ENCODE measurements at regions not wholly inside any gene's neighbourhood (a gene's known extent, or its start where the extent isn't known, plus 50 kb on each side); places are given as distances from the start of the nearest gene placed in this dataset.
A peak's percentile ranks its signal among the peaks of the same experiment; 100 is the strongest.

- H3K27ac ChIP-seq (ENCODE audit: low read depth, low read length) = no peak overlapping the region
- 82% methylated on average over 4 of the region's 7 CpGs for WGBS (ENCODE audit: insufficient coverage)
Measured at GRCh38 chr2:12884713-12885282, 168.1 kb downstream of the TRIB2 start.

GRCh38 chr2:12890066-12890465 is 173.3 kb downstream of the TRIB2 start:
- Histone ChIP-seq H3K27ac (ENCODE audit: low read depth, low read length) (no peak overlapping the region), H3K36me3 (ENCODE audit: control insufficient read depth, insufficient read depth, low read length) (no peaks in the 10 kb centered on the region), H3K9me3 (ENCODE audit: control insufficient read depth, insufficient read depth, low read length) (no peaks in the 10 kb centered on the region), H3K4me3 (ENCODE audit: low read depth, low read length) (no peak overlapping the region), H3K4me1 (ENCODE audit: control insufficient read depth, insufficient read depth, low read length) (no peaks in the 10 kb centered on the region), H3K27me3 (ENCODE audit: control insufficient read depth, insufficient read depth, low read length) (peaks cover 3% of the 10 kb centered on the region)
- DNase-seq (ENCODE audit: low read depth in 4 of 6, low spot score in 6 of 6) = no peak
- 91% methylated on average over 3 of the region's 4 CpGs for WGBS (ENCODE audit: insufficient coverage)

More at GRCh38 chr2:12884713-12885282, 168.1 kb downstream of the TRIB2 start:
- peak in 1 of 6 donors; percentile 7 for DNase-seq (ENCODE audit: low read depth in 4 of 6, low spot score in 6 of 6)
- Histone ChIP-seq H3K36me3 (ENCODE audit: control insufficient read depth, insufficient read depth, low read length) (no peaks in the 10 kb centered on the region), H3K4me1 (ENCODE audit: control insufficient read depth, insufficient read depth, low read length) (no peaks in the 10 kb centered on the region), H3K27me3 (ENCODE audit: control insufficient read depth, insufficient read depth, low read length) (no peaks in the 10 kb centered on the region), H3K9me3 (ENCODE audit: control insufficient read depth, insufficient read depth, low read length) (no peaks in the 10 kb centered on the region), H3K4me3 (ENCODE audit: low read depth, low read length) (no peak overlapping the region)

DNA sequence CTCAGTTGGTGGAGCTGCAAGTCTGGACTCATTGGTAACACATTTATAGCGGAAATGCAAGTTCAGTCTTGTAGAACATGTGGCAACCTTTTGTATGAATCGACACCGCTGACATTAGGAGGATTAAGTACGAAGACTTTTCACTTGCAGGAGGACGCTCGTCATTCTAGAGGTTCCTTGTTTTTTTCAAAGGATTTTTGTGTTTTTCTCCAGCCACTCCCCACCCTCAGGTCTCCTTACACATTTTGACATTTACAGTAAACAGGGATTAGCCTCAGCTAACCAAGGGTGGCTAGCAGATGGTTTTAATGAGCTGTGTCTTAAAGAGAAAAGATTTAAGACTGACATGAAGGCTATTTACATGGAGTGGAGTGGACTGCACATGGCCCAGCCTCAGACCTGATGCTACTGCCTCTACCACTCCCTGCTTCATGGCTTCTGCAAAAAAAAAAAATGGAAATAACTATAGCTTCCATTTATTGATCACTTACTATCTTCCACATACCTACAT is 173.8 kb downstream of the TRIB2 start:
- Histone ChIP-seq H3K9me3 (ENCODE audit: control insufficient read depth, insufficient read depth, low read length) (peaks cover 2% of the 10 kb centered on the region), H3K27me3 (ENCODE audit: control insufficient read depth, insufficient read depth, low read length) (peaks cover 3% of the 10 kb centered on the region), H3K36me3 (ENCODE audit: control insufficient read depth, insufficient read depth, low read length) (no peaks in the 10 kb centered on the region), H3K4me3 (ENCODE audit: low read depth, low read length) (no peak overlapping the region), H3K27ac (ENCODE audit: low read depth, low read length) (no peak overlapping the region), H3K4me1 (ENCODE audit: control insufficient read depth, insufficient read depth, low read length) (no peaks in the 10 kb centered on the region)
- no peak for DNase-seq (ENCODE audit: low read depth in 4 of 6, low spot score in 6 of 6)
- WGBS (ENCODE audit: insufficient coverage) = 82% methylated on average over 3 of the region's 6 CpGs

- no peak for DNase-seq (ENCODE audit: low read depth in 4 of 6, low spot score in 6 of 6)
- Histone ChIP-seq H3K27ac (ENCODE audit: low read depth, low read length) (no peak overlapping the region), H3K27me3 (ENCODE audit: control insufficient read depth, insufficient read depth, low read length) (peaks cover 3% of the 10 kb centered on the region), H3K36me3 (ENCODE audit: control insufficient read depth, insufficient read depth, low read length) (no peaks in the 10 kb centered on the region), H3K4me3 (ENCODE audit: low read depth, low read length) (no peak overlapping the region), H3K4me1 (ENCODE audit: control insufficient read depth, insufficient read depth, low read length) (no peaks in the 10 kb centered on the region), H3K9me3 (ENCODE audit: control insufficient read depth, insufficient read depth, low read length) (peaks cover 2% of the 10 kb centered on the region)
- 92% methylated on average over 2 of the region's 2 CpGs for WGBS (ENCODE audit: insufficient coverage)
Measured at GRCh38 chr2:12895017-12895416, 178.3 kb downstream of the TRIB2 start.

DNA sequence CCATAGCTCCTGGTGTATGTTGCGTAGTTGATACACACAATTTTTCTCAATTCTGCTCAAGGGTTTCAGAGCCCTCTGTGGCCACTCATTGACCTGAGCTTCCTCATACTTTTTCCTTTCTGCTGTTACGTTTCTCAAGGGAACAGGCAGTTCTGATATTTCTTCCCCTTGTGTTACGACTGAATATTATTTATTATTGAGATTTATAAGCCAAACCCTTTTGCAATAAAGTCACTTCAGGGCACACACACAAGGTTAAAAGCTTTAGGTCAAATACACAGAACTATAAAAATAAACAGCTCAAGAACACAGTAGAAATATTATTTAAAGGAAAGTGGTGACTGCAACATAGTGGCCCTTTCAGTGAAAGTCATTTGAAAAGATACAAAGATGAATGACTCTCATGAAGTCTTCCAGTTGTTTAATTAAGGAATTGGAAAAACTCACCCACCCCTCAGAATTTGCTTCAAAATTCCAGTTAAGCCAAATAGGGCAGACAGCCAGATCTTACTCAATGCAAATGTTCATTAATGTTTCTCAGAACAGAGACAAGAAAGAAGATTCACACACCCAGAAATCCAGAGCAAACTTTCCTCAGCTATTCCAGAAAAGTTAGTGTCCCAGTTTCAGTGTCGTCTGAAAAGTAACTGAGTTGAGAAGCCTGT is 179.7 kb downstream of the TRIB2 start:
- no peaks in the 10 kb centered on the region for H3K36me3 ChIP-seq (ENCODE audit: control insufficient read depth, insufficient read depth, low read length)
- H3K4me3 ChIP-seq (ENCODE audit: low read depth, low read length) = no peak overlapping the region
- WGBS (ENCODE audit: insufficient coverage) = 79% methylated on average over 2 of the region's 4 CpGs
- H3K27ac ChIP-seq (ENCODE audit: low read depth, low read length) = no peak overlapping the region
- H3K4me1 ChIP-seq (ENCODE audit: control insufficient read depth, insufficient read depth, low read length) = no peaks in the 10 kb centered on the region
- DNase-seq (ENCODE audit: low read depth in 4 of 6, low spot score in 6 of 6) = no peak
- H3K9me3 ChIP-seq (ENCODE audit: control insufficient read depth, insufficient read depth, low read length) = peaks cover 2% of the 10 kb centered on the region
- peaks cover 3% of the 10 kb centered on the region for H3K27me3 ChIP-seq (ENCODE audit: control insufficient read depth, insufficient read depth, low read length)

DNA sequence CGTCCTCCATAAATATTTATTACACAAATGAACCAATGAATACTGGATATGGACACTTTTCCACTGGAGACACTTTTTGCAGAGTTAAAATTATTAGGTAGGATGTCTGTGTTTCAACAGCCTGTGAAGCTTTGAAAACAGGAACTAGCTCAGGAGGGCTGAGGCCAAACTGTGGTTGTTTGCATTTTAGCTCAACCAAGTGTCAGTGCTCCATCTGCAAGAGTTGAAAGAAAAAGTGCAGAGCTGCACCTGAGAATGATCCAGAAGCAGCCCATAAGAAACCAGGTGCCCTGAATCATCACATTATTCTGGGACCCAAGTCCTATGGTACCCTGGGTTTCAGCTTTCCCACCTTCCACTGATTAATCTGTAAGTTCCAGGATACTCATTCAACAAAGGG is 180.4 kb downstream of the TRIB2 start:
- no CpG with 5 or more reads among the region's 1 CpG for WGBS (ENCODE audit: insufficient coverage)
- no peak overlapping the region for H3K4me3 ChIP-seq (ENCODE audit: low read depth, low read length)
- H3K4me1 ChIP-seq (ENCODE audit: control insufficient read depth, insufficient read depth, low read length) = no peaks in the 10 kb centered on the region
- H3K36me3 ChIP-seq (ENCODE audit: control insufficient read depth, insufficient read depth, low read length) = no peaks in the 10 kb centered on the region
- H3K9me3 ChIP-seq (ENCODE audit: control insufficient read depth, insufficient read depth, low read length) = peaks cover 2% of the 10 kb centered on the region
- peaks cover 3% of the 10 kb centered on the region for H3K27me3 ChIP-seq (ENCODE audit: control insufficient read depth, insufficient read depth, low read length)
- no peak overlapping the region for H3K27ac ChIP-seq (ENCODE audit: low read depth, low read length)
- DNase-seq (ENCODE audit: low read depth in 4 of 6, low spot score in 6 of 6) = no peak

GRCh38 chr2:12903272-12903671 is 186.5 kb downstream of the TRIB2 start:
- Histone ChIP-seq H3K4me3 (ENCODE audit: low read depth, low read length) (no peak overlapping the region), H3K36me3 (ENCODE audit: control insufficient read depth, insufficient read depth, low read length) (no peaks in the 10 kb centered on the region), H3K4me1 (ENCODE audit: control insufficient read depth, insufficient read depth, low read length) (no peaks in the 10 kb centered on the region), H3K9me3 (ENCODE audit: control insufficient read depth, insufficient read depth, low read length) (no peaks in the 10 kb centered on the region), H3K27me3 (ENCODE audit: control insufficient read depth, insufficient read depth, low read length) (no peaks in the 10 kb centered on the region), H3K27ac (ENCODE audit: low read depth, low read length) (no peak overlapping the region)
- WGBS (ENCODE audit: insufficient coverage) = 90% methylated on average over 1 of the region's 2 CpGs
- DNase-seq (ENCODE audit: low read depth in 4 of 6, low spot score in 6 of 6) = no peak

DNA sequence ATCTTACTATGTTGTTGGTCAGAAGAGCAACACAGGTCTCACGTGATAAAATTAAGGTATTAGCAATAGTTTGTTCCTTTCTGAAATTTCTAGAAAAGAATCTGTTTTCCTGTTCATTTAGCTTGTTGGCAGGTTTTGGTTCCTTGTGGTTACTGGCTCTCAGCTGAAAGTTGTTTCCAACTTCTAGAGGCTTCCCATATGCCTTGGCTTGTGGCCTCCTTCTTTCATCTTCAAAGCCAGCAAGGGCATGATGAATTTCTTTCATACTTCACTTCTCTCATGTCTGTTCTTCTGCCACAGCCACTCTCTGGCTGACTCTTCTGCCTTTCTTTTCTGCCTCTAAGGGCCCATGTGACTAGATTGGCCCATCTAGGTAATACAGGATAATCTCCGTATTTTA is 193.7 kb downstream of the TRIB2 start:
- Histone ChIP-seq H3K27ac (ENCODE audit: low read depth, low read length) (no peak overlapping the region), H3K36me3 (ENCODE audit: control insufficient read depth, insufficient read depth, low read length) (no peaks in the 10 kb centered on the region), H3K27me3 (ENCODE audit: control insufficient read depth, insufficient read depth, low read length) (no peaks in the 10 kb centered on the region), H3K4me1 (ENCODE audit: control insufficient read depth, insufficient read depth, low read length) (no peaks in the 10 kb centered on the region), H3K4me3 (ENCODE audit: low read depth, low read length) (no peak overlapping the region), H3K9me3 (ENCODE audit: control insufficient read depth, insufficient read depth, low read length) (no peaks in the 10 kb centered on the region)
- peak in 1 of 6 donors; percentile 20 for DNase-seq (ENCODE audit: low read depth in 4 of 6, low spot score in 6 of 6)
- no CpG with 5 or more reads among the region's 2 CpGs for WGBS (ENCODE audit: insufficient coverage)

DNA sequence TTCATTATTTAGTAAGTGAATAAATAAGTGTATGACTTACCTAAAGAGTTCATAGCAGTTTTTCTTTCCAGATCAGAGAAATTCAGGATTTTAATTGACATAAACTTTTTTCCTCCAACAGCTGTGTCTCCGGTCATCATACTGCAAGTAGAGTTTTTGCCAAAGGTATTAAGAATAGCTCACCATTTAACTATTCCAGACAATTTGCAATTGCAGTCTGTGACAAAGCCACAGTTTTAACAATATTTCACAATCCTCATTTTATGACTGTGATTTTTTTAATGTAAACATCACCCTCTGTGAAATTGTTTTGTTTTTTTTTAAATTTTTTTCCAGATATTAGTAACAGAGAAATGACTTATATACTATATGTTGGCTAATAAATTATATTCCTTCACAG is 199.1 kb downstream of the TRIB2 start:
- no peaks in the 10 kb centered on the region for H3K27me3 ChIP-seq (ENCODE audit: control insufficient read depth, insufficient read depth, low read length)
- H3K9me3 ChIP-seq (ENCODE audit: control insufficient read depth, insufficient read depth, low read length) = no peaks in the 10 kb centered on the region
- H3K36me3 ChIP-seq (ENCODE audit: control insufficient read depth, insufficient read depth, low read length) = no peaks in the 10 kb centered on the region
- 100% methylated on average over 1 of the region's 1 CpG for WGBS (ENCODE audit: insufficient coverage)
- no peak overlapping the region for H3K27ac ChIP-seq (ENCODE audit: low read depth, low read length)
- DNase-seq (ENCODE audit: low read depth in 4 of 6, low spot score in 6 of 6) = no peak
- no peak overlapping the region for H3K4me3 ChIP-seq (ENCODE audit: low read depth, low read length)
- no peaks in the 10 kb centered on the region for H3K4me1 ChIP-seq (ENCODE audit: control insufficient read depth, insufficient read depth, low read length)

All from spinal cord (tissue), 9 donors.